Activated CD4-positive, alpha-beta T cell treated with anti-CD3 and anti-CD28 coated beads for 36 hours (primary cell): ENCODE measurements at regions not wholly inside any gene's neighbourhood (a gene's known extent, or its start where the extent isn't known, plus 50 kb on each side); places are given as distances from the start of the nearest gene placed in this dataset.
A peak's percentile ranks its signal among the peaks of the same experiment; 100 is the strongest.
"Not testable (repeated sequence)": the region's sequence is repeated elsewhere in the genome, so short reads cannot be mapped to it uniquely, and the experiment has no call there.

ENCODE experiments used
- ATAC-seq: fragments of 200-7000 bp; cut with Tn5 transposase; one replicate; pipeline ENCODE4 v1.10.0; 2021; ENCODE audit warnings: mild to moderate bottlenecking, moderate library complexity
- CTCF ChIA-PET: fragments of 350-600 bp; sonication (Branson Sonifier 250); formaldehyde crosslinking; loops from one replicate; lab custom pipeline; 2021; ENCODE audit warnings: antibody characterized with exemption; lab: Charles Lee
- POLR2A ChIA-PET: fragments of 350-600 bp; sonication (Branson Sonifier 250); formaldehyde crosslinking; loops from one replicate; lab custom pipeline; 2021; ENCODE audit warnings: antibody characterized with exemption, inconsistent platforms; lab: Charles Lee
- DNase-seq: peaks from one replicate; pipeline ENCODE4 v3.0.0-alpha.2; 2020
- H3K27ac Mint-ChIP-seq: one replicate; pipeline ENCODE4 v1.8.0; 2021; ENCODE audit warnings: mixed read lengths
- H3K27me3 Mint-ChIP-seq: one replicate; pipeline ENCODE4 v1.8.0; 2021; ENCODE audit warnings: mixed read lengths
- H3K36me3 Mint-ChIP-seq: one replicate; pipeline ENCODE4 v1.8.0; 2021; ENCODE audit warnings: low read depth, mixed read lengths
- H3K4me1 Mint-ChIP-seq: one replicate; pipeline ENCODE4 v1.8.0; 2021; ENCODE audit warnings: mixed read lengths
- H3K4me3 Mint-ChIP-seq: one replicate; pipeline ENCODE4 v1.8.0; 2021; ENCODE audit warnings: mild to moderate bottlenecking, moderate library complexity, mixed read lengths
- H3K9me3 Mint-ChIP-seq: one replicate; pipeline ENCODE4 v1.8.0; 2021; ENCODE audit warnings: low read depth, mixed read lengths
- intact Hi-C, 2 experiments: fragments of 100-400 bp; cut with DNase I in 1 of 2; cut with micrococcal nuclease in 1 of 2; formaldehyde crosslinking; loops; one replicate each; pipeline versions ENCODE4 v1.14.2 to v1.15.1; 2022 to 2024; cut with DNase I, micrococcal nuclease

DNA sequence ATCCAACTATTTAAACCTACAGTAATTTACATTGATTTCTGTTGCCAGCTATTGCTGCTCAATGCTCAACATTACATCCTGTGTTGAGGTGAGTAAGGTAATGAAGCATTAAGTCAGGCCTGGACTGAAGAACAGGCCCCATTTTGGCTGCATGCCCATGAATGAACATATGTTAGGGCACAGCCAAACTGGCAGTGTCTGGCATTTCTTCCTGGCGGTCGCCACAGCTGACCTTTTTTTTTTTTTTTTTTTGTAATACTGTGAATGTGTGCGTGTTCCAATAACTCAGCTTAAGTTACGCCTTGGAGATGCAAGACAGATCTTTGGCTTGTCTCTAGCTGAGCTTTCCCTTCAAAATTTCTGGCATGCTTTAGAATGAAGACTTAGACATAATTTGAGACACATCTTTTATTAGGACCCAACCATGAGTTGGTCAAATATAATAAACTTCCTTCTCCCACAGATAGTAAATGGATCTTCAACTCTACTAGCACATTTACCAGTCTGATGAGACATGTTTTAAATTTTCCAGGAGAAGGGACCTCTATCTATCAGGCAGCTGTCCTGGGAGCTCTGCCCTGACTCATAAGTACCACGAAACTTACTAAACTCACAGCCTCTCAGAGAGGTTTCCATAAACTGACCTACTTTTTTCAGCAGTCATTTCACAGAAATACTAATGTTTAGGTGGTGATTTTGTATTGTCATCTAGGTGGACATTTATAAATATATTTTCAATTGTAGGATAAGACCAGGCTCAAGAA is 341.1 kb upstream of the RUNX1 start:
- CTCF ChIA-PET, result interaction anchor here (3.2 kb wide), 1 partner anchor 10 kb away, joined by 16 read pairs; no protein-coding TSS in a partner anchor

DNA sequence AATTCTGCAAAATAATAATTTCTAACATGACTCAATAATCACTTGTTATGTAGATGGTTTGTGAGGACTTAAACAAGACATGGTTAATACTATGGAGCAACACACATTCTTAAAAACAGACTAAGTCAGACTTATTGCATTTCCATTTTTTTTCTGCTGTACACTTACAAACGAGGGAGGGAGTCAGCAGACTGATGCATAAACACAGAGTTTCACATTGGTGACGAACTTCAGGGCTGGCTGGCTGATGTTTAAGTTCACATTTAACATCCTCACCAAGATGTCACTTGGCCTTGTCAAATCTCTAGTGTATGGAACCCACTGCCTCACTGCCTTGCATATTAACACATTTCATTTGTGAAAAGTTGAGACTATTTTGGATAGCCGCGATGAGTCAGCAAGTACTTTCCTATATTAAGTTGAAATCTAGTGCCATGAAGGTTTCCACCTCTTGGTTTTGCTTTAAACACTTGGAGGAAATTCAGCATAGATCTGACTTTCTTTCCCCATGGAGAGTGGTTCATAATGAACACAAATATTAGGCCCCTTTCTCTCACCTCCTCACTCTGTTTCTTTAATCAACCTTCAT is 337.5 kb upstream of the RUNX1 start:
- Mint-ChIP-seq H3K9me3 (peaks cover 7% of the 10 kb centered on the region), H3K4me1 (peaks cover 10% of the 10 kb centered on the region), H3K27ac (no peak overlapping the region), H3K36me3 (peaks cover 2% of the 10 kb centered on the region), H3K4me3 (no peak overlapping the region), H3K27me3 (peaks cover 3% of the 10 kb centered on the region)
- CTCF ChIA-PET, result no interaction called here
- DNase-seq (no peak), ATAC-seq (peak; percentile 33)
- POLR2A ChIA-PET, result no interaction called here
- intact Hi-C loops, result no loop called here

More for the DNA sequence above, 341.1 kb upstream of the RUNX1 start:
- H3K4me3 Mint-ChIP-seq, result no peak overlapping the region
- peak; percentile 22 for DNase-seq
- H3K36me3 Mint-ChIP-seq, result peaks cover 2% of the 10 kb centered on the region
- H3K27ac Mint-ChIP-seq, result peak overlapping the region; percentile 21
- ATAC-seq, result no peak
- H3K4me1 Mint-ChIP-seq, result peaks cover 10% of the 10 kb centered on the region
- peaks cover 7% of the 10 kb centered on the region for H3K9me3 Mint-ChIP-seq
- intact Hi-C loops, result loop anchor here in 1 of 2 experiments (10.0 kb wide), 2 partner anchors 55 to 135 kb away; no protein-coding TSS in a partner anchor
- H3K27me3 Mint-ChIP-seq, result no peaks in the 10 kb centered on the region
- POLR2A ChIA-PET, result no interaction called here

DNA sequence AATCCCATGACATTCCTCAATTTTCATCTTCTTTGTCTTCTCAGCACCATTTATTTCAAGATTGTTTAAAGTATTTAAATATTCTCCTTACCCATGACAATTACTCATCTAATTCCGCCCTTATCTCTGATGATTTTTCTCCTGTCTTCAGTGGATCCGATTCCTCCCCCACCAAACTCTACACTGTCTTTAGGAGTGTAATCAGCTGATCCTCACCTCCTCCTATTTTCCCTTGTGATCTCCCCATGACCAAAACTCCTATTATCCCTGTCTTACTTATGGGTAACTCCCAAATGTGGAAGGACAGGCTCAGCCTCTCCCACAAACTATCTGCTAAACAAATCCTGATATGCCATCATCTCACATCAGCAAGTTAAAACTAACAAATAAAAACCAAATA is 335.3 kb upstream of the RUNX1 start:
- Mint-ChIP-seq H3K4me3 (no peak overlapping the region), H3K27me3 (peaks cover 3% of the 10 kb centered on the region), H3K36me3 (peaks cover 2% of the 10 kb centered on the region), H3K9me3 (peaks cover 7% of the 10 kb centered on the region), H3K27ac (no peak overlapping the region), H3K4me1 (peaks cover 7% of the 10 kb centered on the region)
- POLR2A ChIA-PET, result no interaction called here
- DNase-seq (no peak), ATAC-seq (no peak)
- CTCF ChIA-PET, result no interaction called here
- intact Hi-C loops, result no loop called here

DNA sequence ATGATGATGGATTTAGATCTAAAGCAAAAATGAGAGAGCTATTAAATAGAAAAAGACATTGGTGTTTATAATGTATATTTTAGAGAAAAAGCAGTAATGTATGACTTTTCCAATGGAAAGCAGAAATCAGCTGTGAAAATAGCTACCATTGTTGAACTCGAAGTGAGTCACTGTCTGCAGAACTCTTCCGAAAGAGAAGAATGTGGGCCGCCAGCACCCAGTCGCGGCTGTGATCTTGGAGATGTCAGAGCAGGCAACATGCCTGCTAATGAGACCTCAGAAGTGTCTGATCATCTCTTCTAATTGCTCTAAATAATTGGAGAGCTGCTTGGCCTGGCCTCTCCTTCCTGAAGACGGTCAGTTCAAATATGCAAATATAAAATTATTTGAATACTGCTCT is 333.6 kb upstream of the RUNX1 start:
- POLR2A ChIA-PET, result interaction anchor here (0.6 kb wide), 1 partner anchor 44 kb away, joined by 4 read pairs; no protein-coding TSS in a partner anchor
- DNase-seq (no peak), ATAC-seq (no peak)
- H3K4me3 Mint-ChIP-seq, result no peak overlapping the region
- H3K9me3 Mint-ChIP-seq, result no peaks in the 10 kb centered on the region
- H3K27me3 Mint-ChIP-seq, result peaks cover 3% of the 10 kb centered on the region
- CTCF ChIA-PET, result interaction anchor here (0.7 to 1.4 kb wide), 4 partner anchors 8 to 151 kb away, joined by 3 to 11 read pairs (median 6); no protein-coding TSS in a partner anchor
- intact Hi-C loops, result no loop called here
- H3K4me1 Mint-ChIP-seq, result peaks cover 7% of the 10 kb centered on the region
- no peaks in the 10 kb centered on the region for H3K36me3 Mint-ChIP-seq
- H3K27ac Mint-ChIP-seq, result no peak overlapping the region

DNA sequence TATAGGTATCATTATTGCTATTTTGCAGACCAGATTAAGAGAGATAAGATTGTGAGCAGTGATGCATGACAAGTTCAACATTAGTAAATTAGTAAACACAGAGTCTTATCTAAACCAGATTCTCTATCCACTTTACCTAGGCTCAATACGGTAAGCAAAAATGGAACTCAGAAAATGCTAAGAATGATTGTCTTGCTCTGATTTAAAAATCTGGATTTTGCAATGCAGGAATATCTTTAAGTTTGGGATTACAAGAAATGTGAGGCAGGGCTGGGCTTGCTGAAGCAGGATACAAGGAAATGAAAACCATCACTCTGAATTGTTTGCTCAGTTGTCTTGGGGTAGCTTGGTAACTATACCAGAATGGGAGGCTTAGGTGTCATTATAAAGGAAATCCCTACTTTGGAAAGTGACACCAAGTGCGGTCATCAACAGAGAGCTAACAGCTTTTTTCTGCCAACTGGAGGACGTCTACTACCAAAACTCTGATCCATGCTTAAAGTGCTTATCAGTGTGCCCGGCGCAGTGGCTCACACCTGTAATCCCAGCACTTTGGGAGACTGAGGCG is 332.7 kb upstream of the RUNX1 start:
- Mint-ChIP-seq H3K4me3 (no peak overlapping the region), H3K27ac (no peak overlapping the region), H3K27me3 (peaks cover 3% of the 10 kb centered on the region), H3K4me1 (peaks cover 6% of the 10 kb centered on the region), H3K36me3 (no peaks in the 10 kb centered on the region), H3K9me3 (no peaks in the 10 kb centered on the region)
- POLR2A ChIA-PET, result no interaction called here
- ATAC-seq, result no peak
- CTCF ChIA-PET, result interaction anchor here (1.4 kb wide), 1 partner anchor 7 kb away, joined by 3 read pairs; no protein-coding TSS in a partner anchor
- no peak for DNase-seq
- intact Hi-C loops, result no loop called here

DNA sequence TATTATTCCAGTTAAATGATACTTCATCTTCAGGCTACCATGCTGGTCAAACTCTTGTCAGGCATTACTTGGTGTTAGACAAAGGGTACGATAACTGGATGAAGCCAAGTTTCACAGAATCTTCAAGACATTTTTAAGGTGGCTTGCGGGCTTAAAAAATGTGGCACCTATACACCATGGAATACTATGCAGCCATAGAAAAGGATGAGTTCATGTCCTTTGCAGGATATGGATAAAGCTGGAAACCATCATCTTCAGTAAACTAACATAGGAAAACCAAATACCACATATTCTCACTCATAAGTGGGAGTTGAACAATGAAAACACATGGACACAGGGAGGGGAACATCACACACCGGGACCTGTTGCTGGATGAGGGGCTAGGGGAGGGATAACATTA is 331.2 kb upstream of the RUNX1 start:
- H3K27ac Mint-ChIP-seq, DNase-seq, H3K27me3 Mint-ChIP-seq, H3K9me3 Mint-ChIP-seq, ATAC-seq, H3K36me3 Mint-ChIP-seq, intact Hi-C loops, H3K4me1 Mint-ChIP-seq, CTCF ChIA-PET, H3K4me3 Mint-ChIP-seq, POLR2A ChIA-PET: not testable (repeated sequence)

DNA sequence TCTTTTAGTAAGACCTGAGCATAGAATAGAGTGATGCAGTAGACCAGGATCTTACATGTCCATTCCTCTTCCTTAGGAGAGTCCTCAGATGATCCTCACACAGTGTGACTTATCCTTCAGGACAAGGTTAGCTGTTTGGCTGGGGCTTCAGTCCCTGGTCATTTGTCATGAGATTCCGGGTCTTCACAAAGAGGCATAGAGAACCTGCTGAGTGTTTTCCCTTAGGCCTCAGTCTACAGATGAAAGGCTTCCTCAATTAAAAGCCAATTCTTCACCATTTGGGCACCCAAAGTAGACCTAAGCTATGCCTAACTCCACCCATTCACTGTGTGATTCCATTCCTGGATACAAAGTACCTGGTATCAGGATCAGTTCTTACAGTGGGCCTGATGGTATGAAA is 329.8 kb upstream of the RUNX1 start:
- Mint-ChIP-seq H3K36me3 (no peaks in the 10 kb centered on the region), H3K27ac (no peak overlapping the region), H3K4me1 (no peaks in the 10 kb centered on the region), H3K27me3 (peaks cover 3% of the 10 kb centered on the region), H3K9me3 (no peaks in the 10 kb centered on the region), H3K4me3 (no peak overlapping the region)
- ATAC-seq (no peak), DNase-seq (no peak)
- intact Hi-C loops, result no loop called here
- ChIA-PET CTCF (interaction anchor here (1.2 kb wide), 1 partner anchor 350 kb away, joined by 3 read pairs; no protein-coding TSS in a partner anchor), POLR2A (no interaction called here)

DNA sequence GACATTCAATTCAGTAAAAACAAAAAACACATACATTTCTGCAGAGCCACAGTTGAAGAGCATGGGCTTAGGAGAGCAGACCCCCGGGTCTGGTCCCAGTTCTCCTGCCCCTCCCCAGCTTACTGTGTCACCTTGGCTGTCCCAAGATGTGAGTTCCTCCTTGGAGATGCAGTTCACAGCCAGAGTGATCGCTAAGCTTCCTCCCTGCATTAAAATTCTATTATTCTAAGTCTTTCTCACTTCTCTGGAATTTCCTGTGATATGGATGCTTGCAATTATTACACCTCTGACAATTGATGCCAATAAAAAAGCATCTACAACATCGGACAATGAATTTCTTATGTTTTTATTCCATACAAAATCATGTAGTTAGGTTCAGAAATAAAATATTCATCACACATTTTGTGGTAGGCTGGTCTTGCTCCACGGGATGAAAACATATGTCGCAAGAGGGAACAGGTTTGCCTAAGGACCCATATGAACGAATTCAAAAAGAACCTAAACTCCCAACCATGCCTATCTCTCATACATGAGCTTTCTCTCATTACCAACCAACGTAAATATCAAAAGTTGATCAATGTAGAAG is 328.5 kb upstream of the RUNX1 start:
- intact Hi-C loops, result no loop called here
- ChIA-PET POLR2A (no interaction called here), CTCF (interaction anchor here (0.6 to 0.7 kb wide), 2 partner anchors 97 to 488 kb away, joined by 3 to 4 read pairs; no protein-coding TSS in a partner anchor)
- no peaks in the 10 kb centered on the region for H3K36me3 Mint-ChIP-seq
- H3K4me3 Mint-ChIP-seq, result no peak overlapping the region
- no peaks in the 10 kb centered on the region for H3K4me1 Mint-ChIP-seq
- ATAC-seq (no peak), DNase-seq (no peak)
- H3K27ac Mint-ChIP-seq, result no peak overlapping the region
- H3K27me3 Mint-ChIP-seq, result no peaks in the 10 kb centered on the region
- no peaks in the 10 kb centered on the region for H3K9me3 Mint-ChIP-seq

DNA sequence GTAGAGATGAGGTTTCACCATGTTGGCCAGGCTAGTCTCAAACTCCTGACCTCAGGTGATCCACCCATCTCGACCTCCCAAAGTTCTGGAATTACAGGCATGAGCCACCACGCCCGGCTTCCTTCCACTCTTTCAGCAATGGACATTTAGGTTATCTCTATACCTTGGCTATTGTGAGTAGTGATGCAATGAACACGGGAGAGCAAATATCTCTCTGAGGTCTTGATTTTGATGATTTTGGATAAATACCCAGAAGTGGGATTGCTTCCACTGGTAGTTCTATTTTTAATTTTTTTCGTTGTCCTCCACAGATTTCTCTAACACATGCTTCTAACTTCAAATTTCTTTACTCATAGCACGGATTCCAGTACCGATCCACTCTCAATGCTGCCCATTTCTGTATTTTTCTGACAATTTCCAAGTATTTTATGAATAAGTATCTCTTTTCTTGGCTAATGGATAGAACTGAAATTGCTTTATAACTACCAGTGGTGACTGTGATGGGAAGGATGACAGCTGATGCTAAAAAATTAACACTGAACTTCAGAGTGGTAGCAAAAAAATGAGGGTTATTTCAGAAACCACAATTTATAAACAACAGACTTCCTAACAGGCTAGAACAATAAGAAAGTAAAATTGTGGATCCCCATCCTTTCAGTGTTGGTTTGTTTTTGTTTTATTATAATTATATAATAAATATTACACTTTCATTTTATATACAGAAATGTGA is 327.5 kb upstream of the RUNX1 start:
- Mint-ChIP-seq H3K36me3 (no peaks in the 10 kb centered on the region), H3K9me3 (no peaks in the 10 kb centered on the region), H3K4me1 (no peaks in the 10 kb centered on the region), H3K4me3 (no peak overlapping the region), H3K27ac (no peak overlapping the region), H3K27me3 (no peaks in the 10 kb centered on the region)
- ChIA-PET POLR2A (no interaction called here), CTCF (interaction anchor here (0.6 kb wide), 1 partner anchor 369 kb away, joined by 3 read pairs; no protein-coding TSS in a partner anchor)
- no peak for ATAC-seq
- DNase-seq, result no peak
- intact Hi-C loops, result no loop called here

DNA sequence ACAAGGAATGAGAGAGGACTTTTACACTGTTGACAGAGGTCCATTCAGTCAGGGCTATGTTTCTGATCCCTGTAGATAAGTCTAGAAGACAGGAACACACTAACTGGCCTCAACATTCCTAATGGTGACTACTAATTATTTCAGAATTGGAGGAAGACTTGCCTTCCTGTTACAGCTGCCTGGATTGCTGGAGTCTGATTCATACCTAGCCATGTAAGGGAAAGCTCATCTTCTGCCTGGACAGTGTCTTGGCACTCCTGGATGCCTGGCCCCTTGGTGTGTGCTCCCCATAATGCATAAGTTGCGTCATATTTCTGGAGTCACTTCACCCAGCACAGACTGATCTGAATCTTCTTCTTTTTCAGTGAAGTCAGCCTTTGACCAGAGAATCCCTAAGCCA is 326.0 kb upstream of the RUNX1 start:
- H3K4me1 Mint-ChIP-seq, result no peaks in the 10 kb centered on the region
- H3K9me3 Mint-ChIP-seq, result no peaks in the 10 kb centered on the region
- POLR2A ChIA-PET, result no interaction called here
- CTCF ChIA-PET, result interaction anchor here (0.7 to 1.2 kb wide), 3 partner anchors 8 to 137 kb away, joined by 3 read pairs; no protein-coding TSS in a partner anchor
- DNase-seq (no peak), ATAC-seq (no peak)
- no peaks in the 10 kb centered on the region for H3K27me3 Mint-ChIP-seq
- intact Hi-C loops, result no loop called here
- H3K36me3 Mint-ChIP-seq, result no peaks in the 10 kb centered on the region
- no peak overlapping the region for H3K27ac Mint-ChIP-seq
- H3K4me3 Mint-ChIP-seq, result no peak overlapping the region

DNA sequence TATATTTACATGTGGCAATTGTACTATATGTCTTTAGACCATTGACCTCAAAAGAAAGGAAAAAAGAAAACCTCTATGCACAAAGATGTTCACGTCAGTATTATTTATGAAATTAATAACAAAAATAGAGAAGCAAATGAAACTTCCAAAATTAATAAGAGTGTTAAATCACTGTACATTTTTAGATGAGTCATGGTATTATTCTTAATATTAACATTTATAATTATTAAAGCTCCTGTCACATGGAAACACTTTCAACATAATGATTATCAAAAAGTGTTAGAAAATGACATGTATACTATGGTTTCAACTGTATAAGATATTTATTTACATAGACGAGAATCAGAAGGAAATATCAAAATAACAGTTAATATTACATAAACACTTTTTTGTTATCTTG is 324.9 kb upstream of the RUNX1 start:
- no peak overlapping the region for H3K27ac Mint-ChIP-seq
- DNase-seq (no peak), ATAC-seq (no peak)
- no peaks in the 10 kb centered on the region for H3K9me3 Mint-ChIP-seq
- intact Hi-C loops, result no loop called here
- H3K36me3 Mint-ChIP-seq, result no peaks in the 10 kb centered on the region
- H3K4me3 Mint-ChIP-seq, result no peak overlapping the region
- no peaks in the 10 kb centered on the region for H3K27me3 Mint-ChIP-seq
- ChIA-PET POLR2A (no interaction called here), CTCF (interaction anchor here (0.6 to 1.2 kb wide), 2 partner anchors 9 to 26 kb away, joined by 3 read pairs; no protein-coding TSS in a partner anchor)
- no peaks in the 10 kb centered on the region for H3K4me1 Mint-ChIP-seq
